ENCODE measurements at regions not wholly inside any gene's neighbourhood (a gene's known extent, or its start where the extent isn't known, plus 50 kb on each side); places are given as distances from the start of the nearest gene placed in this dataset.
A peak's percentile ranks its signal among the peaks of the same experiment; 100 is the strongest.

GRCh38 chr6:14051355-14051754, 66.2 kb upstream of the CD83 start:
- no peak overlapping the region for H3K27ac ChIP-seq
- no peaks in the 10 kb centered on the region for H3K27me3 ChIP-seq
- DNase-seq (ENCODE audit: extremely low spot score in 2 of 2): no peak
- H3K36me3 ChIP-seq: no peaks in the 10 kb centered on the region
- no peak overlapping the region for H3K4me3 ChIP-seq
- H3K9me3 ChIP-seq: no peaks in the 10 kb centered on the region
- no peaks in the 10 kb centered on the region for H3K4me1 ChIP-seq
- intact Hi-C loops (cut with DNase I): no loop called here
- TF ChIP-seq POLR2AphosphoS5 (IDR thresholded peaks at IDR 0.05; ENCODE audit: insufficient read depth in 1 of 2, low read depth in 1 of 2) (no peak), CTCF (IDR thresholded peaks at IDR 0.05) (no peak)

GRCh38 chr6:14053811-14054210, 63.8 kb upstream of the CD83 start:
- intact Hi-C loops (cut with DNase I): no loop called here
- no peak overlapping the region for H3K27ac ChIP-seq
- H3K4me1 ChIP-seq: no peaks in the 10 kb centered on the region
- no peak overlapping the region for H3K4me3 ChIP-seq
- TF ChIP-seq POLR2AphosphoS5 (IDR thresholded peaks at IDR 0.05; ENCODE audit: insufficient read depth in 1 of 2, low read depth in 1 of 2) (no peak), CTCF (IDR thresholded peaks at IDR 0.05) (no peak), POLR2A (IDR thresholded peaks at IDR 0.05) (no peak)
- DNase-seq (ENCODE audit: extremely low spot score in 2 of 2): no peak
- H3K36me3 ChIP-seq: no peaks in the 10 kb centered on the region
- no peaks in the 10 kb centered on the region for H3K9me3 ChIP-seq
- no peaks in the 10 kb centered on the region for H3K27me3 ChIP-seq

GRCh38 chr6:14055541-14055940, 62.0 kb upstream of the CD83 start:
- intact Hi-C loops (cut with DNase I): no loop called here
- TF ChIP-seq POLR2AphosphoS5 (IDR thresholded peaks at IDR 0.05; ENCODE audit: insufficient read depth in 1 of 2, low read depth in 1 of 2): peak in 1 of 2 donors; percentile 10
- TF ChIP-seq POLR2A (IDR thresholded peaks at IDR 0.05): no peak

GRCh38 chr6:14058029-14058695, 59.4 kb upstream of the CD83 start:
- no peak overlapping the region for H3K4me3 ChIP-seq
- H3K36me3 ChIP-seq: no peaks in the 10 kb centered on the region
- TF ChIP-seq POLR2A (IDR thresholded peaks at IDR 0.05): no peak
- no peak for TF ChIP-seq POLR2AphosphoS5 (IDR thresholded peaks at IDR 0.05; ENCODE audit: insufficient read depth in 1 of 2, low read depth in 1 of 2)
- TF ChIP-seq CTCF (IDR thresholded peaks at IDR 0.05): no peak
- H3K27me3 ChIP-seq: no peaks in the 10 kb centered on the region
- no peak for DNase-seq (ENCODE audit: extremely low spot score in 2 of 2)
- H3K9me3 ChIP-seq: no peaks in the 10 kb centered on the region
- H3K4me1 ChIP-seq: no peaks in the 10 kb centered on the region
- no peak overlapping the region for H3K27ac ChIP-seq
- intact Hi-C loops (cut with DNase I): no loop called here

More at GRCh38 chr6:14055541-14055940, 62.0 kb upstream of the CD83 start:
- no peaks in the 10 kb centered on the region for H3K4me1 ChIP-seq
- no peaks in the 10 kb centered on the region for H3K9me3 ChIP-seq
- no peaks in the 10 kb centered on the region for H3K36me3 ChIP-seq
- H3K4me3 ChIP-seq: no peak overlapping the region
- H3K27ac ChIP-seq: no peak overlapping the region
- H3K27me3 ChIP-seq: no peaks in the 10 kb centered on the region
- no peak for DNase-seq (ENCODE audit: extremely low spot score in 2 of 2)

GRCh38 chr6:14058735-14059134, 58.8 kb upstream of the CD83 start:
- Histone ChIP-seq H3K4me3 (no peak overlapping the region), H3K27me3 (no peaks in the 10 kb centered on the region), H3K36me3 (no peaks in the 10 kb centered on the region), H3K4me1 (no peaks in the 10 kb centered on the region), H3K27ac (no peak overlapping the region), H3K9me3 (no peaks in the 10 kb centered on the region)
- intact Hi-C loops (cut with DNase I): no loop called here
- TF ChIP-seq POLR2A (IDR thresholded peaks at IDR 0.05) (no peak), POLR2AphosphoS5 (IDR thresholded peaks at IDR 0.05; ENCODE audit: insufficient read depth in 1 of 2, low read depth in 1 of 2) (no peak), CTCF (IDR thresholded peaks at IDR 0.05) (no peak)
- no peak for DNase-seq (ENCODE audit: extremely low spot score in 2 of 2)
